Inflammatory macrophage treated with lipopolysaccharide for 4 hours (primary cell): ENCODE measurements at regions not wholly inside any gene's neighbourhood (a gene's known extent, or its start where the extent isn't known, plus 50 kb on each side); places are given as distances from the start of the nearest gene placed in this dataset.
"Not testable (repeated sequence)": the region's sequence is repeated elsewhere in the genome, so short reads cannot be mapped to it uniquely, and the experiment has no call there.

Experiments used
- DNase-seq: peaks from one replicate; pipeline ENCODE4 v3.0.0-alpha.2; 2020

GRCh38 chrX:3550871-3551270 lies 162.6 kb downstream of the PRKX start:
- DNase-seq: no peak

- DNase-seq: peak; percentile 49
Measured at GRCh38 chrX:3550160-3550751, 163.2 kb downstream of the PRKX start.

GRCh38 chrX:3549411-3549911 lies 164.0 kb downstream of the PRKX start:
- peak; percentile 23 for DNase-seq

- peak; percentile 45 for DNase-seq
Measured at GRCh38 chrX:3548765-3549391, 164.6 kb downstream of the PRKX start.

- DNase-seq: no peak
Measured at GRCh38 chrX:3545901-3546300, 167.5 kb downstream of the PRKX start.

GRCh38 chrX:3541336-3541735 lies 172.1 kb downstream of the PRKX start:
- no peak for DNase-seq

DNA sequence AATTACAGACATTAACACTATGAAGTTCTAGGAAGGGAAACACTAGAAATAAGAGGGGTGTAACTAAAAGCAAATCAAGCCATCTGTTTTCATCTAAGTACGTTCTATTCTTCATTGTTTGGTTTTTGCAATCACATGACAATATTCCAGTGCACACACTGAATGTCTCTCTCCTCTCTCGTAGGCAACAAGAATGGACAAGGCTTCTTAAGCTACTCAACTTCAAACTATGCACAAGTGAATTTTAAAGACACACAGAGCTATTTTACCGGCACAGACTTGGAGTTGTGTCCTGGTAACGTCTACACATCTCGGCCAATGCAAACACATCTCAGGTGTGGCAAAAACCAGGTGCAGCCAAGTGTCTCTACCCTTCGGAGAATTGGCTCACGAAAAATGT lies 173.3 kb downstream of the PRKX start:
- DNase-seq: no peak

GRCh38 chrX:3532581-3533085 lies 180.8 kb downstream of the PRKX start:
- no peak for DNase-seq

DNA sequence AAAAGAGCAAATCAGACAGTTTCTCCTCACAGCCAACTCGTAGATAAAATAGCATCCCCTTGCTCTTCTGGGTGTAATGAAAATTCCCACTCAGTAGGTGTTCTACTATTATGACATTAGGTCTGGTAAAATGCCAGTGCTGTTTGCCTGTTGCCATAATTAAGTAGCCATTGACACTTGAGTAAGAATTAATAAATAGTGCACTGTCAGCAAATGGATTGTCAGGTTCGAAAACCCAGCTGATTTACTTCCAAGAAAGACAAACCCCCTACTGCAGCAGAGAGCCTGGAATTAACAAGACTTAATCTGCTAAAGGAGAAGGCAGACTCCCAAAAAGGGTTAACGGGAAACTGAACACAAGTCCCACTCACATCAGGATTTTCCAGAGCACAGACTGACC lies 182.0 kb downstream of the PRKX start:
- DNase-seq: not testable (repeated sequence)

- DNase-seq: no peak
Measured at GRCh38 chrX:3529466-3530010, 183.1 kb upstream of the MXRA5 start.

DNA sequence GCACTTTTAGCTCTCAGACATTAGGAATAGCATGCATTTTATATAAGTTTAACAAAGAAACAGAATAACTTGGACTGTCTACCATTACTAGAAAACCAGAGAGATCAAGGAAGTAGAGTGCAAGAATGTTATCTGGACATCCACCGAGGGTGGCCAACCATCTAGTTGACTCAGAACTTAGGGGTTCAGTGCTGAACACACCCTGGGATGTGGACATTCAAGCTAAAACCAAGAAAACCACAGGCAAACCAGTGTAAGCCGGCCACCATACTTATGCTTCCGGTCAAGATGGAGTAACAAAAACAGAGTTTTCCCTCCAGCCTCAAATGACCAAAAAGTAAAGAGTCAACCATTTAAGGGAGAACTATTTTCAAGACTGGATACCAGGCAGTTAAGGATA lies 181.4 kb upstream of the MXRA5 start:
- no peak for DNase-seq

DNA sequence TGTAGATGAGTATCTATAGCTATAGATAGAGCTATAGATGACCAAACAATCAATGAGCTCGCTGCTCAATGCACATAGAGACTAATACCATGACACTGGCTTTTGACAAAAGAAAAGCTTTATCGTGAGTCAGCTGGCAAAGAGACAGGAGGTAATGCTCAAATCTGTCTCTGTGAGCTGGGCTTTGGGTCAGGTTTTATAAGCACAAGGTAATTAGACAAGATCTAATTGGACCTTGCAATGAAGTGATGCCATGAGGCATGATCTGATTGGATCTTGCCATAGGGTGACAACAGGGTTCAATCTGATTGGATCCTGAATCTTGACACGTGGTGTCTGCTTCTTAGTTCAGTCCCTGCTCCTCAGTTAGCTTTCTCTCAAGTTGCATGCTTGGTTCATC lies 180.7 kb upstream of the MXRA5 start:
- DNase-seq: no peak

DNA sequence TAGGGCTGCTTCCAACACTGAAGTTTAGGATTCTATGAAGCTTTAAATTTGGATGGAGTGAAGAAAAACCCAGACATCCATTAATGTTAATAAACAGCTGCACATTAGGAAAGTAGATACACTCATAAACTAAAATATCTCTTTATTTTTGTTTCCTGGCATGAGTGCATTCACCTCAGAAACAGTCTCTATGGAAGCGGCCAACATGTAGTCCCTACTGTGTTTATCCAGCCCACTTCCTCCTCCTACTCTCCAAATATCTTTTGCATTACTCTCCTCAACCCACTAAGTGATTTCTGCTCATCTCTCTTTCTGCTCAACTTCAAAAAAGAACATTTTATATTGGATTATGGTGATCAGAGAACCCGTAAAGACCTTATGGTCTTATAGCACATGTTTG lies 180.3 kb upstream of the MXRA5 start:
- DNase-seq: no peak

- DNase-seq: no peak
Measured at GRCh38 chrX:3526071-3526470, 179.6 kb upstream of the MXRA5 start.

DNA sequence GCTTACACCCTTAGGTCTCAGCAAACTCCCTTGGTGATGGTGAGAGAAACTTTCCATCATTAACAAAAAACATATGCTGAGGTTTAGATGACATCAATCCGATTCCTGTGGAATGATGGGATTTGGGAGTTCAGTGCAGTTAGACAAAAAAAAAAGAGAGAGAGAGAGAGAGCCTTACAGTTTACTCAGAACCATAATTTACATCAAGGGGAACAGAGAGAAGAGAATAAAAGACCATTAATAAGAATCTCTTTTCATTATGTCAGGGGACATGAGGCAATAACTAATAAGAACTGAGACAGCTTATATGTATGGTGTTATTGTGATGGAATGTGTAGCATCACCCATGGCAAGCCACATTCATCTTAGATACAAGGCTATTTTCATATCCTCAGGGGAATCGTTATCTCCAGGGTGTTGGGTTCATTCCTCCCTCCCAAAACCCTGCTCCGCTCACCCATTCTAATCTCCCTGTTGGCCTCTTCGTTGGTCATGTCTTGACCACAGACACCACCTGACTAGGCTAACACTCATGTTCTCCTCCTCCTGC lies 175.7 kb upstream of the MXRA5 start:
- no peak for DNase-seq

DNA sequence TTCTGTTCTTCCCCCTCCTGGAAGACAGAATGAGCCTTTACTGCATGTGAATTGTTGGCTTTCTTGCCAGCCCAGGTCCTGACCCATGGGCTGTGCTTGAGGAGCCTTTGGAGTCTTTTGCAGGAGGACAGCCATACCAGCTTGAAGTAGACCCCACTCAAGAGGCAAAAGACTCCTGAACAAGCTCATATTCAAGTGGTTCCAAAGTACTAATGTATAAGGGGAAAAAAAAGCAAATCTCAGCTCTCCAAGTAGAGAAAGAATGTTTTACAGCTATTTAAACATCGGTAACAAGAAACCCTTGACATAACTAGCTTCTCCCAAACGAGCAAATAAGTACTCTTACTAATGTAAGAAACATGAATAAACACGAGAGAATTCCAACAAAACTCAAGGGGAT lies 174.9 kb upstream of the MXRA5 start:
- no peak for DNase-seq

GRCh38 chrX:3520982-3521381 lies 174.5 kb upstream of the MXRA5 start:
- DNase-seq: no peak

- no peak for DNase-seq
Measured at GRCh38 chrX:3520458-3520857, 174.0 kb upstream of the MXRA5 start.

DNA sequence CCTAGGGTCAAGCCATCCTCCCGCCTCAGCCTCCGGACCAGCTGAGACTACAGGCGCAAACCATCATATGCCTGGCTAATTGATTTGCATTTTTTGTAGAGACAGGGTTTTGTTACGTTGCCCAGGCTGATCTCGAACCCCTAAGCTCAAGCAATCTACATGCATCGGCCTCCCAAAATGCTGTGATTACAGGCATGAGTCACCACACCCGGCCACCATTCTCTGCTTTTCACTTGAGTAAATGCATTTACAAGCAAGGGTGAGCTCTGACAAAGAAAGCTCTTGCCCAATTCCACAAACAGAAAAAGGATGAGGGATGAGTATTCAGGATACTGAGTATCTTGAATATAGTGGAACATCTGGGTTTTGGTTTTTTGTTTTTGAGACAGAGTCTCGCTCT lies 172.9 kb upstream of the MXRA5 start:
- DNase-seq: not testable (repeated sequence)

- no peak for DNase-seq
Measured at GRCh38 chrX:3518870-3519269, 172.4 kb upstream of the MXRA5 start.

DNA sequence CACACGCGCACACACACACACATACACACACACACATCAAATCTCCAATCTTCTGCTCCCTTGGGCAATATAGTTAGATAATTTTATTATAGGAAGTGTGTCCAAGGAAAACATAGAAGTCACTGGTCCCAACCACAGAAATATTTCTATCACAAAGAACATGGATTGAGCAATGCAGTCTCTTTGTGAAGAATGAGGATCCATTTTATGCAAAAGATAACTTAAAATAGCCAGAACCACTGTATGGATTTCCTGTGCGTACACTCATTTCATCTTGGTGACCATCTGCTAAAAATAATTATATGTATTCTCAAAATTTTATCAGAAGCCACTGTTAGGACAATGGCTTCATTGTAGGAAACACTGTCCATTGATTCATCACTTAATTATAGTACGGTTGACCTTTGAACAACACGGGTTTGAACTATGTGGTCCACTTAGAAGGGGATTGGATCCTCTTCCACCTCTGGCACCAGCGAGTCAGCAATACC lies 169.6 kb upstream of the MXRA5 start:
- no peak for DNase-seq

DNA sequence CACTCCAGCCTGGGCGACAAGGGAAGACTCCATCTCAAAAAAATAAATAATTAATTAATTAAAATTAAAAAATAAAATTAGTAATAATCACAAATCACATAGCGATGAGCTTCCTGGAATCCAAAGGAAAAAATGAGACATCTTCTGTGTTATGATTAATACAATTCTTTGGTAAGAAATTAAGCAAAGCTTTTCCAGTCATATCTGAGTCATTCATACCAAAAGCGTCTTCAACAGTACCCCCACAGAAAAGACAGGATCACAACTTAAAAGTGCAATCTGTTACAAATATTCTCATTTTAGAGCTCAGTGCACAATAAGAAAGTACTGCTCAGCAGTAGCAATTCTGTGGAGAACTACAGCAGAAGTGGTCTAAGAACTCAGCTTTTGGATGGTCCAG lies 168.5 kb upstream of the MXRA5 start:
- no peak for DNase-seq

GRCh38 chrX:3512150-3512549 lies 165.7 kb upstream of the MXRA5 start:
- DNase-seq: not testable (repeated sequence)

- no peak for DNase-seq
Measured at GRCh38 chrX:3509934-3510333, 163.5 kb upstream of the MXRA5 start.
